Progenitor cell of endocrine pancreas (in vitro differentiated cells): ENCODE measurements at regions not wholly inside any gene's neighbourhood (a gene's known extent, or its start where the extent isn't known, plus 50 kb on each side); places are given as distances from the start of the nearest gene placed in this dataset.

Experiments used
- DNase-seq: peaks from one replicate; pipeline ENCODE4 v3.0.0; 2021; ENCODE audit warnings: low spot score; ENCODE audit not compliant: unreplicated experiment
- H3K27ac Mint-ChIP-seq: 2 replicates; pipeline ENCODE4 v1.8.0; 2021; ENCODE audit warnings: mild to moderate bottlenecking, moderate library complexity, mixed read lengths
- H3K27me3 Mint-ChIP-seq: 2 replicates; pipeline ENCODE4 v1.8.0; 2021; ENCODE audit warnings: mixed read lengths
- H3K36me3 Mint-ChIP-seq: 2 replicates; pipeline ENCODE4 v1.8.0; 2022; ENCODE audit warnings: mixed read lengths; ENCODE audit not compliant: insufficient read depth
- H3K4me1 Mint-ChIP-seq: 2 replicates; pipeline ENCODE4 v1.8.0; 2021; ENCODE audit warnings: low read depth, mixed read lengths
- H3K4me3 Mint-ChIP-seq: 2 replicates; pipeline ENCODE4 v1.8.0; 2021; ENCODE audit warnings: low read depth, mild to moderate bottlenecking, moderate library complexity, mixed read lengths
- H3K9me3 Mint-ChIP-seq: 2 replicates; pipeline ENCODE4 v1.8.0; 2021; ENCODE audit warnings: low read depth, mixed read lengths
- CTCF ChIP-seq: fragments of 200-600 bp; sonication (generic); IDR thresholded peaks from one replicate; pipeline ENCODE4 v1.5.0; 2021; ENCODE audit warnings: antibody characterized with exemption, mild to moderate bottlenecking; ENCODE audit not compliant: unreplicated experiment

GRCh38 chr17:79231766-79232287 is 157.2 kb downstream of the ENGASE start:
- Mint-ChIP-seq H3K9me3 (no peaks in the 10 kb centered on the region), H3K27ac (no peak overlapping the region), H3K4me1 (no peaks in the 10 kb centered on the region), H3K36me3 (no peaks in the 10 kb centered on the region), H3K27me3 (peaks cover 10% of the 10 kb centered on the region), H3K4me3 (no peak overlapping the region)
- TF ChIP-seq CTCF, result no peak
- no peak for DNase-seq

GRCh38 chr17:79230576-79230975 is 156.0 kb downstream of the ENGASE start:
- Mint-ChIP-seq H3K36me3 (no peaks in the 10 kb centered on the region), H3K27ac (no peak overlapping the region), H3K4me3 (no peak overlapping the region), H3K4me1 (no peaks in the 10 kb centered on the region), H3K27me3 (peaks cover 13% of the 10 kb centered on the region), H3K9me3 (no peaks in the 10 kb centered on the region)
- DNase-seq, result no peak
- no peak for TF ChIP-seq CTCF

GRCh38 chr17:79226037-79226436 is 151.4 kb downstream of the ENGASE start:
- no peaks in the 10 kb centered on the region for H3K4me1 Mint-ChIP-seq
- no peak overlapping the region for H3K4me3 Mint-ChIP-seq
- no peak overlapping the region for H3K27ac Mint-ChIP-seq
- peaks cover 37% of the 10 kb centered on the region for H3K27me3 Mint-ChIP-seq
- no peaks in the 10 kb centered on the region for H3K36me3 Mint-ChIP-seq
- no peak for TF ChIP-seq CTCF
- no peaks in the 10 kb centered on the region for H3K9me3 Mint-ChIP-seq
- DNase-seq, result no peak

GRCh38 chr17:79224903-79225302 is 150.3 kb downstream of the ENGASE start:
- Mint-ChIP-seq H3K36me3 (no peaks in the 10 kb centered on the region), H3K27ac (no peak overlapping the region), H3K4me3 (no peak overlapping the region), H3K9me3 (no peaks in the 10 kb centered on the region), H3K27me3 (peaks cover 45% of the 10 kb centered on the region), H3K4me1 (peaks cover 5% of the 10 kb centered on the region)
- TF ChIP-seq CTCF, result no peak
- DNase-seq, result no peak

- no peak for TF ChIP-seq CTCF
- Mint-ChIP-seq H3K27me3 (peaks cover 46% of the 10 kb centered on the region), H3K36me3 (no peaks in the 10 kb centered on the region), H3K4me1 (peaks cover 5% of the 10 kb centered on the region), H3K9me3 (no peaks in the 10 kb centered on the region), H3K27ac (no peak overlapping the region), H3K4me3 (no peak overlapping the region)
- DNase-seq, result no peak
Observed at GRCh38 chr17:79224476-79224875, 149.9 kb downstream of the ENGASE start.
